T1000 (cell line): ENCODE measurements at regions not wholly inside any gene's neighbourhood (a gene's known extent, or its start where the extent isn't known, plus 50 kb on each side); places are given as distances from the start of the nearest gene placed in this dataset.
"Not testable (repeated sequence)": the region's sequence is repeated elsewhere in the genome, so short reads cannot be mapped to it uniquely, and the experiment has no call there.

Experiments used
- DNase-seq: peaks from one replicate; lab custom pipeline; 2025; ENCODE audit warnings: mixed read lengths; lab: John Stamatoyannopoulos, UW

DNA sequence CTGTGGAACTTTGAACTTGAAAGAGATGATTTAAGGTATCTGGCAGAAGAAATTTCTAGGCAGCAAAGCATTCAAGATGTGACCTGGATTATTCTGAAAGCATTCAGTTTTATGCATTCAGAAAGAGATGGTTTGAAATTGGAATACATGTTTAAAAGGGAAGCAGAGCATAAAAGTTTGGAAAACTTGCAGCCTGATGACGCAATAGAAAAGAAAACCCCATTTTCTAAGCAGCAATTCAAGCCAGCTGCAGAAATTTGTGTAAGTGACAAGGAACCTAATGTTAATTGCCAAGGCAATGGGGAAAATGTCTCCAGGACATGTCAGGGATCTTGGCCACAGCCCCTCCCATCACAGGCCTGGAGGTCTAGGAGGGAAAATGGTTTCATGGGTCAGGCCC lies 354.0 kb downstream of the ZNF326 start:
- no peak for DNase-seq

DNA sequence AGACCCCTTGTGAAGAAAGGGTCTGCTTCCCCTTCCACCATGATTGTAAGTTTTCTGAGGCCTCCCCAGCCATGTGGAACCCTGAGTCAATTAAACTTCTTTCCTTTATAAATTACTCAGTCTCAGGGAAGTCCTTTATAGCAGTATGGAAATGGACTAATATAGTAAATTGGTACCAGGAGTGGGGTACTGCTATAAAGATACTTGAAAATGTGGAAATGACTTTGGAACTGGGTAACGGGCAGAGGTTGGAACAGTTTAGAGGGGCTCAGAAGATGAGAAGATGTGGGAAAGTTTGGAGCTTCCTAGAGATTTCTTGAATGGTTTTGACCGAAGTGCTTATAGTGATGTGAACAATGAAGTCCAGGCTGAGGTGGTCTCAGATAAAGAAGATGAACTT lies 353.5 kb downstream of the ZNF326 start:
- DNase-seq: not testable (repeated sequence)

DNA sequence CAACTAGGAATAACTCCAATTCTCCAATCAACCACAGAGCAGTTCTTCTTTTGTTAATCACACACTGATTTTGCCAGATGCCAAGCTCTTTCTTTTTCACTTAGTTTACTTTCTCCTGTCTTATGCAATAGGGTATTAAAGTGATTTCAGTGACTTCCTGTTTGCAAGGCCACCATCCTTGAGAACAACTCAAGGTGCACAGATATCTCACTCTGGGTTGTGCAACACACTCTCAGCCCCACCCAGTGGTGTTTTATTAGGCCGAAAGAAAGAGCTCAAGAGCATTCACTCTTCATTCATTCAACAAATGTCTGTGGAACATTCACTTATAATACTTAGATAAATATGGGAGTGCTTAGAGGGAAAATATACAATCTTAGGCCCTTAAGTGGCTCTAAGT lies 352.5 kb downstream of the ZNF326 start:
- DNase-seq: no peak

DNA sequence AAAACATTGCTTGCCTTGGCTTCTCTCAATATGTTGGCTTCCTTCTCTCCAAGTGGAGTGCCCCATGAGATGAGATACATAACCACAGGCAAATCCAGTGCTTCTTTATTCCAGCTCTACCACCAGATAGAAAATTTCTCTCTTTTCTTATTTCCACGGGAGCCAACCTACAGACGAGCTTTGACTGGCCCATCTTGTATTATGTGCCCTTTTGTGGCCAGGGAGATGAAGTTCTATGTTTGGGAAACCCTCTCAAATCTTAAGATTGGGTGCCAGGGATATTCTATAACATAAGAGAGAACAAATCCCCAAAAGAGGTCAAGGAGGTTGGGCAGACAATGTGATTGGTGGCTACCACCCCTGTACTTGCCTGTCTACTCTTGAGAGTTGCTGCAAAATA lies 351.8 kb downstream of the ZNF326 start:
- DNase-seq: no peak

DNA sequence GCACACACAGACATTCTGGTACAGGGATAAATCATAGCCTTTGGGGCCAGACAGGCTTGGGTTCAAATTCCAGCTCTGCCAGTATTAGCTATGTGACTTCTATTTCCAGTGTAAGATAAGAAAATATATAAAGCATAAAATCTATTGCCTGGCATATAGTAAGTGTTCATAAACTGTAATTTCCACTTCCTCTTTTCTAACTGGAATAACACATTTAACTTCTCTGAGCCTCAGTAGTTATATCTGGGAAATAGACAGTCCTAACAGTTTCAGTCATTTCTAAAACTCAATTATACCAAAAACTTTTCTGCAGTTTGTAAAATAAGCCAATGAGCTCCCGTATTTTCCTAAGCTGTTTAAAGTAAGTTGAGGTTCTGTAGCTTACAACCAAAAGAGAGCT lies 351.4 kb downstream of the ZNF326 start:
- DNase-seq: no peak

DNA sequence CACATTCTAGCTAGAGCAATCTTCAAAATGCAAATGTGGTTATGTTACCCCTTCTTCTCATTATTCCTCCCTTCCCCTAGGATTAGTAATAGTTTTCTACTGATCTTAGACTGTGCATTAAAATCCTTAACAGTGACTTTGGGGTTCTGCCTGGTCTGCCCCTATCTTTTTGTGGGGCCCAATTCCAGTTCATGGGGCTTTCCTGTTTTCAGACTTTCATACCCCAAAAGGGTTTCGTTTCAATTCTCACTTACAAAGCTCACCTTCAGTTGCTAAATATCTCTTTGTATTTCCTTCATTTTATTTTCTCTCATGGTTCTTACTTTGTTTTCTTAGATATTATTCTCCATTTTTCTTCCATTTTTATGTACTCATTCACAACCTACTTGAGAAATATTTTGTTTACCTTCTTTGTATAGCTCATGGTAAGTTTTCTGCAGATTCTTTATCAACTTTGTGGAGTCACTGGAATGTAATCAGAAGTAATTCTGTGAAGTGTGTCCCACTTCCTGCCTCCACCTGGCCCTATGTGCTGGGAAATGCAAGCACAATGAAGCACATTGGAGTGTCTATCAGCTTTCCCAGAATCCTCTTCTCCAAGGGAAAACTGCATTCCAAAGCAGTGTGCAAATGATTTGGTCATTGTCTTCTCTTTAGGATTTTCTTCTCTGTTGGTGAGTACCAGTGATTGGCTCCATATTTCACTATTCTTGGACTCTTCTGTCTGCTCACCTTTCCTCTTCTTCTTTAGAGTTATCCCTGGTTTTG lies 350.2 kb downstream of the ZNF326 start:
- DNase-seq: no peak

DNA sequence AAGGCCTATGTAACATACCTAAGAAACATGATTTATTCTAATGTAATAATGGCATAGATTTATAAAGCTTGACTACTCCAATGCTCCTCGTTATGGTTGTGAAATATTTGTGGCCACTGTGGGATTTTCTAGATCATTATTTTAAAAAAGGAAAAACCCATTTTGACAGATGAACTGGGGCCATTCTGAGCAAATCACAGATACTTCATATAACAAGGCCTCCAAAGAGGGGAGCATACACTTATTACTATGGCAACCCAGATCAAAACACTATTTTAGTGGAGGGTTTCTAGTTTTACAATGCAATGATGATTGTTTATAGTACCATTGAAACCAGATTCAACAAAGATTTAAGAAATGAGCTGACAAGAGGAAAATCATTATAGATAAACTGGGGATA lies 346.6 kb downstream of the ZNF326 start:
- DNase-seq: no peak

DNA sequence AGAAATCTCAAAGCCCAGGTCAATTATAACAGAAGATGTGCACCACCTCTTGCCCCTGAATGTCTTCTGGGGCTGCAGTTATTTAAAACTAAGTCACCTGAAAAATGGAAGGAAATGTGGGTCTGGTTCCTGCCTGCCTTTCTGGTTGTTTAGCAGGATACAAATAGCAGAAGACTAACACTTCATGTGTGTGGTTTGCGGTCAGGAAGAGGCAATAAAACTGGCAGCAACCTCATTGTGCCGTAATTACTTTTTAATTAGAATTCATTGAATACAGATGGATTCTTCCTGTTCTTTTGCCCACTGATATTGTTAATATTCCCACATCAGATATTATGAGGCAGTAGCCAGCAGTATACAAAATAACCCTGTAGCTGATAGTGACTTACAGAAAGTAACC lies 345.7 kb downstream of the ZNF326 start:
- no peak for DNase-seq

DNA sequence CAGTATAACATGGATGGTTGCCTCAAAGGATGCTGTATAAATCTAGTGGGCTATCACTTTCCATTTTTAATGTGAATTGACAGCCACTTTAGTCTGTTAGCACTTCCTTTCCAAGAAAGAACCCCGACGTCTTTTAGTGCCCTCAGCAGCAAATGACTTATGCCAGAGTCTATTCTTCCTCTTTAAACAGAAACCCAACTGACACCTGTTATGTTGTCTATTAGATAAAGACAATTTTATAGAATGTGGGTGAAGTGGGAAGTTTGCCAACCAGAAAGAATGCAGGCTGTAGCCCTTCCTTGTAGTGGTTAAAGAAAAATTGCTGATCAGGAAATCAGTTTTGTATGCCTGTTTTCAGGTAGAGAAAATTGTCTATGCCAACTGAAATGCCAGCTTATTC lies 344.9 kb downstream of the ZNF326 start:
- DNase-seq: no peak

DNA sequence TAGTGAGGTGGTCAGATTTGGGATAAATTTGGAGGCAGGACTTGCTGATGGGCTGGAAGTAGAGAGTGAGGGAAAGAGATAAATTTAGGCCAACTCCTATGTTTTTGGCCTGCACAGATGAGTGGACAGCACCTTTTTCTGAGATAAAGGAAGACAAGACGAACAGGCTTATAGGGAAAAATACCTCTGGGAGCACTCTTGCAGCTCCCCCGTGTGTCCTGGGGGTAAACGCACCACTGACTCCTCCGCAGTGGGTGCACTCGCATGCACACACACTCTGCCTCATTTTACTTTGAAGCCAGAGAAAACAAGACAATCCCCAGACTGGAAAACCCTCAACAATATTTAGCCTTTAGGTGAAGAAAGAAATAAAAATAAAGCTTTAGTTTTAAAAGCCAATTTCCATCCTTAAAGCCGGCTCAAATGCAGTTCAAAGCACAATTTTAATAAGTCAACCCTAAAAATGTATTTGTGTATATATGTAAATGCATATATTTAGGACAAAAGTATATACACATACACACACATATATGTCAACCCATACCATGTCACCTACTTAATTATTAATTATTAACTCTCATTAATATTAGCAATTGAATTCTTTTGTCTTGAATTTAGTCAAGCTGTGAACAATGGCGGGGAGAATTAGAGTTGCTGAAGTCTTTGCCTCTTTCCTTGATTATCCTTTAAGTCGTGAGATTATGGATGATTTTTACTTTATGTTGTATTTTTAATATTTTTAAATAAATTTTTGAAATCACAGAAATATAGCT lies 341.8 kb downstream of the ZNF326 start:
- no peak for DNase-seq

DNA sequence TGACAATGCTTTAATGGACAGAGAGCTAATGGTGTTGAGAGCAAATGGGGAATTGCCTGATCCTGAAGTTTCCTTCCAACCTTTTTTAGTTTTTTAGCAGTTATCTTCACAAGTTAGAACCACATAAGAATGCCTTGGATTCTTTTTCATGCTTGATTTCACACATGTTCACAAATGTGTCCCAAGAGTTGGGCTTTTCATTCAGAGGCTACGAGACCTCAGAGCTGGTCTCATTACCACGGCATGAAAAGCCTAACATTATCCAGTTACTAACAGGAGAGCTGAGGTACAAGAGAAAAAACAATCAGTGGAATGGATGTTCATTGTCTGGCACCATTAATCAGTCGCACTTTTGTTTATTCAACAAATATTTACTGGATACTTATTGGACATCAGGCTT lies 340.6 kb downstream of the ZNF326 start:
- no peak for DNase-seq

DNA sequence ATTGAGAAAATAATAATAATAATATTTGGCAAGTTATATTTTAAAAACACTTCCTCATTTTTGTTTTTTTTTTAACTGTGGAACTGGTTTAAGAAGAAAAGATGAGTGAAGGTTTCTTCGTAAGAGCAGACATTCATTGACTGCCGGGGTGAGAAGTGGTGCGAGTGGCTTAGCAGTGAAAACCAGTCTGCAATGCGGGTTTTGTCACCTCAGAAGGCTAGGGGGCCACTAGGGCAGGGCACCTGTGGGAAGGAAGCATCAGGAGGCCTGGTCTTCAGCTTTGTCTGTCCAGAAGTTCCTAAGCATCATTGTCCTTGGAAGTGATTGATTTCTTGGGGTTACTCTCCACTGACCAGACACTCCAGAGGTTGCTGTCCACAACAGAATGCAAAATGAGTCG lies 339.2 kb downstream of the ZNF326 start:
- DNase-seq: no peak

DNA sequence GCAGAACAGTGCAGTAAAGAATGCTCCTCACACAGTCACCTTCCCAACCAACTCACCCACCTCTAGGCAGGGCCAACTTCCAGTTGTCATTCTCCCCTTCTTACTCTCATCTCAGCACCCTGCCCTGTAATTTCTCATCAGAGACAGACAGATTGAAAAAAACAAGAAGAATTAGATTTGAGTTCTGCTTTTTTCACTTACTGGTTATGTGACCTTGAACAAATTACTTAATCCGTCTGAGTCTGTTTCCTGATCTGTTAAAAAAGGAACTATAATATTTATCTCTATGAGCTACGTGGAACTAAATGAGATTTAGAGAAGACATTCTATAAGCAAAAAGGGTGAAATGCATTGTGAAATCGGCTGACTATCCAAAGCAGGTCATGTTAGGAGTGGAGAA lies 330.3 kb downstream of the ZNF326 start:
- no peak for DNase-seq

DNA sequence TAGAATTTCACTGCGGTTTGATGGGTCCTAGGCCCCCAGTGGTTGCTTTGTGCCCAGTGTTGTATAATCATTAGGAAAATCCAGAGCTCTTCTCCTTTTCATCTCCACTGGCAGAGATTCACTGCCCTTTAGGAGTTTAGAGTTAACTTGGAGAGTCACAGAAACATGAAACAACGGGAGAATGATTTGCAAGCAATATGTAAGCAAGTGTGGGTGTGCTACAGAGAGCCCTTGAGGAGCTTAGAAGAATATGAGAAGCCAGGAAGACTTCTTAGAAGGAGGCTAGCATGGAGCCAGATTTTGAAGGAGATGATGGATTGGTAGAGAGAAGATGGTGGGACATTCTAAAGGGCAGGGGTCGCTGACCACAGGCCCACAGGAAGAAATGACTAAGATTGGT lies 327.3 kb downstream of the ZNF326 start:
- DNase-seq: no peak

DNA sequence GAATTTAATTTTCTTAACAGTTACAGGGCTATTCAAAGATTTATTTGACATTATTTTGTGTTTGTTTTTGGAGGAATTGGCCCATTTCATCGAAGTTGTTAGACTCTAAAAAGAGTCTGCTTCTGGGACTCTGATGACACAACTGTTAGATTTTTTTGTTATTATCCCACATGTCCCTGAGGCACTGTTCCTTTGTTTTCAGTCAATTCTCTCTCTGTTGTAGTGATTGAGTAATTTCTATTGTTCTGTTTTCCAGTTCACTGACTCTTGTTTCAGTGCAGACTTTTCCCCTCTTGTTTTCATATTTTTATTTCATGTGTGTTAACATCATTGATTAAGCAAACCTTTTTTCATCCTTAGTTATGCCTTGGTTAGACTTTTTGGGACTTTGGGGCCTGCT lies 325.0 kb downstream of the ZNF326 start:
- DNase-seq: no peak

DNA sequence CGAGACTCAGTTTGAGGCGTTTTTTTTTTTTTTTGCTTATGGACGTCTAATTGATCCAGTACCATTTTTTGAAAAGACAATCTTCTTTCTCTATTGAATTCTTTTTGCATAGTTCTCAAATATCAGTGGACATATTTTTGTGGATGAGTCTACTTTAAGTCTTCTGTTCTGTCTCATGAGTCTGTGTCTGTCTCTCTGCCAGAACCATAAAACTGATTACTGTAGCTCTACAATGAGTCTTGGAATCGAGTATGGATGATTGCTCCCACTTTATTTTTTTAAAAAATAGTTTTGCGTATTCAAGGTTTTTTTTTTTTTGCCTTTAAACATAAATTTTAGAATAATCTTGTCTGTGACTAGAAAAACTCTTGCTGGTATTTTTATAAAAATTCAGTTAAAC lies 323.5 kb downstream of the ZNF326 start:
- DNase-seq: no peak

DNA sequence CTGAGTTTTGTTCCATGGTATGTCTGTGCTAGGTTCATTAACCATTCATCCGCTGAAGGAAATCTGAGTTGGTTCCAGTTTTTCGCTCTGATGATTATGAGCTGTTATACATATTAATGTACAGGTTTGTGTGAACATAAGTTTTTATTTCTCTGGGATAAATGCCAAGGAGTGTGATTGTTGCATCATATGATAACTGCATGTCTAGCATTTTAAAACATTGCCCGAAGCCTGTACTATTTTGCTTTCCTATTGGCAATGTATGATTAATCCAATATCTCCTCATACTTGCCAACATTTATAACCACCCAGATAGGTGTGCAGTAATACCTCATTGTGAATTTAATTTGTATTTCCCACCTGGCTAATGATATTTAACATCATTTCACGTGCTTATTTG lies 322.7 kb downstream of the ZNF326 start:
- no peak for DNase-seq

DNA sequence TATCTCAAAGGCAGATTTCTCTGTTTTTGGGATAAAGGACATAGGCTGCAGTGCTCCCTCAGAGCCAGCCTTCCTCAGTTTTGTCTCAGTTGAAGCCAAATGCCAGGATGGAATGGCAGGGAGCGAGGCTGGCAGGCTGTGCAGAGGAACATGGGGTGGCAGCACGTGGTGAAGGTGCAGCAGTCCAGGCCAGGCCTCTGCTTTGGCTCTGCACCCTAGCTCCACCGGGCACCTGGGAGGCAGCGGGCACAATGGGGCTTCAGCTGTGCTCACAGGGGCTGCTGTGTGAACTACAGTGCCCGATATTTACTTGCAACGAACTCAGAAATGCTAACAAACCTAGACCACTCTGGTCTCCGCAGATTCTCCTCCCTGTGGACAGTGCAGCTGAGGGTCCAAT lies 319.6 kb downstream of the ZNF326 start:
- DNase-seq: no peak

DNA sequence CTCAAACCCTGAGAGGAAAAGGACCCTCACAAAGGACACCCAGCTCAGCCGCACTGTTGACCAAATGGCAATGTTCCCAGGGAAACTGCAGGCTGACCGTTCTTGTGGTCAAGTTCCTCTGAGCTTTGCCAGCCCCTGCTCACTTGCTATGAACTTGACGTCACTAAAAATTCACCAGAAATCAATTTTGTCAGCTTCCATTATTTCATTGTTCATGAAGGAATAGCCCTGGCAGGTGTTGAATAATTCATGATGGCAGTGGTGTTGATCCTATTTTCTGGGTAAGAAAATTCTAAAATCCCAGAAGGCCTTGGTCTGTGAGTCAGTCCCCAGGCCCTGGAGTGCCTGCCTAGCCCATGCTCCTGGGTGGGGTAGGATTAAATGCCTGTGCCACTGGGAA lies 318.9 kb downstream of the ZNF326 start:
- DNase-seq: no peak

DNA sequence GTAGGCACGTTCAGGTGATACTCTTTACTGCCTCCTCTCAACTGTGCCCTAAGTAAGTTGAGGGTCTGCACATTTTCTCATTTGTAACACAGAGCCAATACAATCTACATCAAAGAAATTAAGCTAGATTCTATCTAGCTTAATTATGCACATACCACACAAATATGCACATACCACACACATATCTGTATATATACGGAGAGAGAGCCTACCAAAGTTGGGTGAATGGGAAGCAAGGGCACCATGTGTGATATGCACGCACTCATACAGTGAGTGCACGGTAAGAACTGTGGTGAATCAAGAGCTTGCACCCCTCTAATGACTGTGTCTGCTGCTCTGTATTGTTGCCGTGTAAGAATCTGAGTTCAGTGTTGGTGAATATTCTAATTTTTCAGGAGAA lies 314.9 kb downstream of the ZNF326 start:
- DNase-seq: no peak

DNA sequence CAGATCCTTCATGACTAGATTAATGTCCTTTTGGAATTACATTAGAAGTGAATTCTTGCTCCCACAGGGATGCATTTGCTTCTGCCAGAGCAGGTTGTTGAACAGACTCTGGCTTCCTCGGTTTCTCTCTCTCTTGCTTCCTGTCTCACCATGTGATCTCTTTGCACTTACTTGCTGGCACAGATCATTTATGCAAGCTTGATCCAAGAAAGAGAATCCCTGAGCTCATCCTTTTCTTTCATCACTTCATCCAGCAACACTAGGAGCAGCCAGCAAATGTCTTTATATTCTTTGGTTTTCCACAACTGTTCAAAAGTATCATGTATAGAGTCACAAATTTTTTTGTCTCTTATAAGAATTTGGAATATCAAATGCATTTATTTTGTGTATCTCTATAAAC lies 313.5 kb downstream of the ZNF326 start:
- no peak for DNase-seq

DNA sequence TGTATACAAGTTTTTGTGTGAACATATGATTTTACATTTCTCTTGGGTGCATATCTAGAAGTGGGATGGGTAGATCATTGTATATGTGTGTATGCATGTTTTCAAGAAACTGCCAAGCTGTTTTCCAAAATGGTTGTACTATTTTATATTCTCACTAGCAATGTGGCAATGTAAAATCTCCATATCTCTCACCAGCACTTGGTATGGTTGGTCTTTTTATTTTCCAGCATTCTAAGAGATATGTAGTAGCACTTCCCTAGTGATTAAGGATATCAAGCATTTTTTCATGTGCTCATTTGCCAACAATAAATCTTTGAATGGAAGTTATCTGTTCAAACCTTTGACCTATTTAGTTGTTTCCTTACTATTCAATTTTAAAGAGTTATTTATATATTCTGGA lies 310.7 kb downstream of the ZNF326 start:
- no peak for DNase-seq

DNA sequence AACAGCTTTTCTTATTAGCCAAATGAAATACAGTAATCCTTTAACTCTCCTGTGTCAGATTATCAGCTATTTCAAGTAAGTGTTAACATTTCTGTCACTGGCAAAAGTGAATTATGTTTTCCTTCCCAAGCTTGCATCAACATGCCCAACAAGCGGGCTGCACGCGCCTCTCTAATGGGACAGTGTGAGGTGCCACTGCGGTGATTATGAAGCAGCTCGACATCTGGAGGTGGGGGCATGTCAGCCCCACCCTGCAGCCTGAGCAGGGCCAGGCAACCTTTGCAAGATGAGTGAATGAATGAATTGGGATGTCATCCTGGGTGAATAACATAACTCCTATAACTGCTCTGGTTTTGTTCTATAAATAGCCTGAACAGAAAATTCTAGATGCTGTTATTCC lies 301.4 kb downstream of the ZNF326 start:
- DNase-seq: no peak

DNA sequence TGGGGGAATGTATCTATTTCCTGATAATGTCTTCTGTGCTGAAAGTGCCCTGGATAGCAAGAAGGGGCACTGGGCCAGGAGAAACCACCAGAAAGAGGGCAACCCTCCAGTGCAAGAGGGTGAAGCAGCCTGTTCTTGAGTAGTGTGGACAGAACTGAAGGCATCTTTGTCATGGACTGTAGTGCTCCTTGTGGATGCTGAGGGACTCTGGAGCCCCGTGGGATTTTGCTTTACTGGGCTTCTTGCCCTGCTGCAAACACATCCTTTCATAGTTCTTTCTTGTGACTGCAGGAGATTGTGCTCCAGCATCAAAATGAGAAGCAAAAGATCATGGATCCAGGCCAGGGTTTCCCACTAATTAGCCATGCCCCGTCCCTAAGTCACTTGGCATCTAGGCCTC lies 300.6 kb downstream of the ZNF326 start:
- DNase-seq: no peak
